GM12891 (cell line): ENCODE measurements at regions not wholly inside any gene's neighbourhood (a gene's known extent, or its start where the extent isn't known, plus 50 kb on each side); places are given as distances from the start of the nearest gene placed in this dataset.

Experiments used
- PAX5 ChIP-seq: IDR thresholded peaks from 2 replicates; pipeline ENCODE4 v1.6.1; 2011; ENCODE audit warnings: low read length, moderate library complexity, mild to moderate bottlenecking; ENCODE audit not compliant: insufficient read depth, severe bottlenecking
- POLR2A ChIP-seq: IDR thresholded peaks from 2 replicates; pipeline ENCODE4 v1.6.1; 2011; ENCODE audit warnings: low read depth, low read length, control low read depth
- POLR2AphosphoS5 ChIP-seq: IDR thresholded peaks from 2 replicates; pipeline ENCODE4 v1.6.1; 2011; ENCODE audit warnings: low read depth, low read length, control low read depth
- TAF1 ChIP-seq: IDR thresholded peaks from 2 replicates; pipeline ENCODE4 v1.6.1; 2011; ENCODE audit warnings: low read depth, low read length, control low read depth

GRCh38 chr1:185532856-185533255 is 201.3 kb upstream of the HMCN1 start:
- TF ChIP-seq POLR2AphosphoS5 = no peak
- no peak for TF ChIP-seq POLR2A
- no peak for TF ChIP-seq TAF1
- no peak for TF ChIP-seq PAX5
